K562 (cell line): ENCODE measurements at regions not wholly inside any gene's neighbourhood (a gene's known extent, or its start where the extent isn't known, plus 50 kb on each side); places are given as distances from the start of the nearest gene placed in this dataset.

Experiments
- BCL6 ChIP-seq: fragments of 250-450 bp; sonication (Bioruptor Pico); IDR thresholded peaks from 2 replicates; pipeline ENCODE4 v1.4.0; 2020
- BRF1 ChIP-seq: IDR thresholded peaks from 3 replicates; pipeline ENCODE4 v1.6.1; 2011; ENCODE audit warnings: borderline replicate concordance, mild to moderate bottlenecking; ENCODE audit not compliant: insufficient read length; ENCODE audit errors: extremely low read depth
- FOXJ2 ChIP-seq: fragments of 200-800 bp; sonication (Bioruptor generic); IDR thresholded peaks from 2 replicates; pipeline ENCODE4 v1.6.1; 2016; ENCODE audit warnings: missing genetic modification characterization, missing compliant biosample characterization
- NCOA2 ChIP-seq, 2 experiments: fragments of 450-650 bp; IDR thresholded peaks; 2 replicates each; pipeline ENCODE4 v1.6.1; 2018; ENCODE audit warnings: mild to moderate bottlenecking in 2 of 2, moderate library complexity in 1 of 2; ENCODE audit not compliant: partially characterized antibody in 2 of 2
- NELFE ChIP-seq: IDR thresholded peaks from 2 replicates; pipeline ENCODE4 v1.6.1; 2011; ENCODE audit warnings: mild to moderate bottlenecking; ENCODE audit not compliant: insufficient read depth, insufficient read length
- NUFIP1 ChIP-seq: fragments of 450-650 bp; IDR thresholded peaks from 2 replicates; pipeline ENCODE4 v1.6.1; 2018; ENCODE audit not compliant: partially characterized antibody
- PHB2 ChIP-seq: fragments of 450-650 bp; IDR thresholded peaks from 2 replicates; pipeline ENCODE4 v1.6.1; 2017; ENCODE audit warnings: low read depth
- POLR2B ChIP-seq: fragments of 450-650 bp; IDR thresholded peaks from 2 replicates; pipeline ENCODE4 v1.6.1; 2018; ENCODE audit warnings: low read depth; ENCODE audit not compliant: partially characterized antibody
- PRMT5 ChIP-seq: sonication (generic); formaldehyde crosslinking; IDR thresholded peaks from 2 replicates; pipeline ENCODE4 v1.5.0; 2020; ENCODE audit warnings: missing genetic modification reagents
- RBM25 ChIP-seq: fragments of 200-400 bp; formaldehyde crosslinking; IDR thresholded peaks from 2 replicates; pipeline ENCODE4 v1.6.1; 2018; ENCODE audit warnings: low read length, low read depth, moderate library complexity; ENCODE audit not compliant: severe bottlenecking
- ZBTB1 ChIP-seq: sonication (generic); formaldehyde crosslinking; IDR thresholded peaks from 2 replicates; pipeline ENCODE4 v1.8.1; 2023; ENCODE audit warnings: missing genetic modification reagents, low read depth, mild to moderate bottlenecking, borderline replicate concordance
- ZNF354B ChIP-seq: fragments of 250-450 bp; sonication (Bioruptor Pico); IDR thresholded peaks from 2 replicates; pipeline ENCODE4 v1.4.0; 2020
- ZNF75A ChIP-seq: fragments of 450-650 bp; formaldehyde crosslinking; IDR thresholded peaks from 2 replicates; pipeline ENCODE4 v1.4.0; 2020; ENCODE audit warnings: mild to moderate bottlenecking
- TF ChIP-seq, protein P1 (sequence below): fragments of 250-450 bp; sonication (Bioruptor Pico); IDR thresholded peaks from 2 replicates; pipeline ENCODE4 v1.5.0; 2020; ENCODE audit warnings: mild to moderate bottlenecking, borderline replicate concordance
- TF ChIP-seq, protein P2 (sequence below): fragments of 450-650 bp; formaldehyde crosslinking; IDR thresholded peaks from 2 replicates; pipeline ENCODE4 v1.4.0; 2020; ENCODE audit warnings: mild to moderate bottlenecking, mixed read lengths
- TF ChIP-seq, protein P3 (sequence below): sonication (generic); formaldehyde crosslinking; IDR thresholded peaks from 2 replicates; pipeline ENCODE4 v1.9.0; 2022; ENCODE audit warnings: mild to moderate bottlenecking, missing genetic modification reagents
- TF ChIP-seq, protein P4 (sequence below): fragments of 250-450 bp; sonication (Bioruptor Pico); IDR thresholded peaks from 2 replicates; pipeline ENCODE4 v1.8.0; 2022; ENCODE audit warnings: inconsistent platforms, mild to moderate bottlenecking, moderate library complexity, borderline replicate concordance
- TF ChIP-seq, protein P5 (sequence below): sonication (generic); formaldehyde crosslinking; IDR thresholded peaks from 2 replicates; pipeline ENCODE4 v1.5.0; 2020; ENCODE audit warnings: missing genetic modification reagents
- TF ChIP-seq, protein P6 (sequence below): fragments of 450-650 bp; formaldehyde crosslinking; IDR thresholded peaks from 2 replicates; pipeline ENCODE4 v1.4.0; 2020; ENCODE audit warnings: mild to moderate bottlenecking, moderate library complexity

DNA sequence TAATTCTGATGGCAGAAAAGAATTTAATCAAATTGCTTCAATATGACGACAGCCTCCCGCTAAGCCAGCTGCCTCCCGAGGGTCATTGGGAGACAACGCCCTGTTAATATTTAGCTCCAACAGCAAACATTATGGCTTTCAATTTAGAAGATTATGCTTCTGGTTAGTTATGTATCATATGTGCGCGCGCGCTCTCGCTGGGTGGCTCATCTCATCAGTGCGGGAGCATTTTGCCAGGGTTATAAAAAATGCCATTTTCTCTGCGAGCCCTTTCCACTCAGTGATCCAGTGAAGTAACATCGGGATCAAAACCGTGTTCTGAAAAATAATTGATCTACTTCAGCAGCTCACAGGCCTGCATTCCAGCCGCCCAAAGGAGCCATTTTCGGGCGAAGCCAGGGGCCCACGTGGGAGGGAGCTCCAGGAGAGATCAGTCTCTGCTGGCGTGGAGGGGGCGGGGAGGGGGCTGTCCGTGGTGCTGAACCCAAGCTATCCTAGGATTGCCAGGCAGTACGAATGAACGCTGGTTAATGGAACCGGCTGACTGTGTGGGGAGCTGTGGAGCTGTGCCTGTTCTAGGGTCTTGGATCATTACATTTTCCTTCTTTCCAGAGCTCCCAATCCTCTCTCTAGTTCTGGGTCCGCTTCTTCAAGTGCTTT is 219.1 kb upstream of the ZC3H12A start (continued):
- TF ChIP-seq, protein P1, sequence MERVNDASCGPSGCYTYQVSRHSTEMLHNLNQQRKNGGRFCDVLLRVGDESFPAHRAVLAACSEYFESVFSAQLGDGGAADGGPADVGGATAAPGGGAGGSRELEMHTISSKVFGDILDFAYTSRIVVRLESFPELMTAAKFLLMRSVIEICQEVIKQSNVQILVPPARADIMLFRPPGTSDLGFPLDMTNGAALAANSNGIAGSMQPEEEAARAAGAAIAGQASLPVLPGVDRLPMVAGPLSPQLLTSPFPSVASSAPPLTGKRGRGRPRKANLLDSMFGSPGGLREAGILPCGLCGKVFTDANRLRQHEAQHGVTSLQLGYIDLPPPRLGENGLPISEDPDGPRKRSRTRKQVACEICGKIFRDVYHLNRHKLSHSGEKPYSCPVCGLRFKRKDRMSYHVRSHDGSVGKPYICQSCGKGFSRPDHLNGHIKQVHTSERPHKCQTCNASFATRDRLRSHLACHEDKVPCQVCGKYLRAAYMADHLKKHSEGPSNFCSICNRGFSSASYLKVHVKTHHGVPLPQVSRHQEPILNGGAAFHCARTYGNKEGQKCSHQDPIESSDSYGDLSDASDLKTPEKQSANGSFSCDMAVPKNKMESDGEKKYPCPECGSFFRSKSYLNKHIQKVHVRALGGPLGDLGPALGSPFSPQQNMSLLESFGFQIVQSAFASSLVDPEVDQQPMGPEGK (CRISPR knock-in tag) = no peak
- TF ChIP-seq BRF1 = no peak
- no peak for TF ChIP-seq ZNF75A
- no peak for TF ChIP-seq NUFIP1
- no peak for TF ChIP-seq RBM25
- no peak for TF ChIP-seq ZBTB1 (CRISPR knock-in tag)
- TF ChIP-seq POLR2B = no peak
- TF ChIP-seq, protein P2, sequence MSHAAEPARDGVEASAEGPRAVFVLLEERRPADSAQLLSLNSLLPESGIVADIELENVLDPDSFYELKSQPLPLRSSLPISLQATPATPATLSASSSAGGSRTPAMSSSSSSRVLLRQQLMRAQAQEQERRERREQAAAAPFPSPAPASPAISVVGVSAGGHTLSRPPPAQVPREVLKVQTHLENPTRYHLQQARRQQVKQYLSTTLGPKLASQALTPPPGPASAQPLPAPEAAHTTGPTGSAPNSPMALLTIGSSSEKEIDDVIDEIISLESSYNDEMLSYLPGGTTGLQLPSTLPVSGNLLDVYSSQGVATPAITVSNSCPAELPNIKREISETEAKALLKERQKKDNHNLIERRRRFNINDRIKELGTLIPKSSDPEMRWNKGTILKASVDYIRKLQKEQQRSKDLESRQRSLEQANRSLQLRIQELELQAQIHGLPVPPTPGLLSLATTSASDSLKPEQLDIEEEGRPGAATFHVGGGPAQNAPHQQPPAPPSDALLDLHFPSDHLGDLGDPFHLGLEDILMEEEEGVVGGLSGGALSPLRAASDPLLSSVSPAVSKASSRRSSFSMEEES (CRISPR knock-in tag) = no peak
- no peak for TF ChIP-seq BCL6 (CRISPR knock-in tag)
- TF ChIP-seq NELFE = no peak
- TF ChIP-seq, protein P3, sequence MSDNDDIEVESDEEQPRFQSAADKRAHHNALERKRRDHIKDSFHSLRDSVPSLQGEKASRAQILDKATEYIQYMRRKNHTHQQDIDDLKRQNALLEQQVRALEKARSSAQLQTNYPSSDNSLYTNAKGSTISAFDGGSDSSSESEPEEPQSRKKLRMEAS (CRISPR knock-in tag) = no peak
- TF ChIP-seq, protein P4, sequence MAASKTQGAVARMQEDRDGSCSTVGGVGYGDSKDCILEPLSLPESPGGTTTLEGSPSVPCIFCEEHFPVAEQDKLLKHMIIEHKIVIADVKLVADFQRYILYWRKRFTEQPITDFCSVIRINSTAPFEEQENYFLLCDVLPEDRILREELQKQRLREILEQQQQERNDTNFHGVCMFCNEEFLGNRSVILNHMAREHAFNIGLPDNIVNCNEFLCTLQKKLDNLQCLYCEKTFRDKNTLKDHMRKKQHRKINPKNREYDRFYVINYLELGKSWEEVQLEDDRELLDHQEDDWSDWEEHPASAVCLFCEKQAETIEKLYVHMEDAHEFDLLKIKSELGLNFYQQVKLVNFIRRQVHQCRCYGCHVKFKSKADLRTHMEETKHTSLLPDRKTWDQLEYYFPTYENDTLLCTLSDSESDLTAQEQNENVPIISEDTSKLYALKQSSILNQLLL = no peak
- TF ChIP-seq PRMT5 (CRISPR knock-in tag) = peak; percentile 87; the same call in 1 of the 2 replicates
- TF ChIP-seq ZNF354B = no peak
- TF ChIP-seq, protein P5, sequence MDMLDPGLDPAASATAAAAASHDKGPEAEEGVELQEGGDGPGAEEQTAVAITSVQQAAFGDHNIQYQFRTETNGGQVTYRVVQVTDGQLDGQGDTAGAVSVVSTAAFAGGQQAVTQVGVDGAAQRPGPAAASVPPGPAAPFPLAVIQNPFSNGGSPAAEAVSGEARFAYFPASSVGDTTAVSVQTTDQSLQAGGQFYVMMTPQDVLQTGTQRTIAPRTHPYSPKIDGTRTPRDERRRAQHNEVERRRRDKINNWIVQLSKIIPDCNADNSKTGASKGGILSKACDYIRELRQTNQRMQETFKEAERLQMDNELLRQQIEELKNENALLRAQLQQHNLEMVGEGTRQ (CRISPR knock-in tag) = peak; percentile 50
- no peak for TF ChIP-seq FOXJ2 (tag)
- TF ChIP-seq NCOA2 (IDR thresholded peaks at IDR 0.05; ENCODE audit: partially characterized antibody in 2 of 2) = no peak
- TF ChIP-seq, protein P6, sequence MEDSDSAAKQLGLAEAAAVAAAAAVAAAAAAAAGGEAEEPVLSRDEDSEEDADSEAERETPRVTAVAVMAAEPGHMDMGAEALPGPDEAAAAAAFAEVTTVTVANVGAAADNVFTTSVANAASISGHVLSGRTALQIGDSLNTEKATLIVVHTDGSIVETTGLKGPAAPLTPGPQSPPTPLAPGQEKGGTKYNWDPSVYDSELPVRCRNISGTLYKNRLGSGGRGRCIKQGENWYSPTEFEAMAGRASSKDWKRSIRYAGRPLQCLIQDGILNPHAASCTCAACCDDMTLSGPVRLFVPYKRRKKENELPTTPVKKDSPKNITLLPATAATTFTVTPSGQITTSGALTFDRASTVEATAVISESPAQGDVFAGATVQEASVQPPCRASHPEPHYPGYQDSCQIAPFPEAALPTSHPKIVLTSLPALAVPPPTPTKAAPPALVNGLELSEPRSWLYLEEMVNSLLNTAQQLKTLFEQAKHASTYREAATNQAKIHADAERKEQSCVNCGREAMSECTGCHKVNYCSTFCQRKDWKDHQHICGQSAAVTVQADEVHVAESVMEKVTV (CRISPR knock-in tag) = no peak
- TF ChIP-seq PHB2 = no peak
